Tibial nerve (tissue), 3 donors: ENCODE measurements at regions not wholly inside any gene's neighbourhood (a gene's known extent, or its start where the extent isn't known, plus 50 kb on each side); places are given as distances from the start of the nearest gene placed in this dataset.

Experiments
- CTCF ChIP-seq, 5 experiments: fragments of 200-600 bp in 3 of 5; fragments of 450-650 bp in 2 of 5; sonication (generic) in 3 of 5; IDR thresholded peaks; one replicate each; pipeline ENCODE4 v1.5.1; 2016 to 2019; ENCODE audit warnings: antibody characterized with exemption in 5 of 5, mild to moderate bottlenecking in 3 of 5, moderate library complexity in 2 of 5
- POLR2A ChIP-seq, 2 donors: fragments of 450-650 bp; IDR thresholded peaks; one replicate each; pipeline ENCODE4 v1.6.1; 2017; ENCODE audit warnings: antibody characterized with exemption in 2 of 2, mild to moderate bottlenecking in 2 of 2, moderate library complexity in 2 of 2

- TF ChIP-seq POLR2A (IDR thresholded peaks at IDR 0.05) (no peak), CTCF (IDR thresholded peaks at IDR 0.05) (no peak)
Observed at GRCh38 chr5:169445191-169445590, 138.4 kb upstream of the SPDL1 start.
